C4-2B (cell line): ENCODE measurements at regions not wholly inside any gene's neighbourhood (a gene's known extent, or its start where the extent isn't known, plus 50 kb on each side); places are given as distances from the start of the nearest gene placed in this dataset.

ENCODE experiments used
- ZFX ChIP-seq: fragments of 450-650 bp; IDR thresholded peaks from 2 replicates; pipeline ENCODE4 v1.6.1; 2017
- TF ChIP-seq, protein P1 (sequence below): fragments of 450-650 bp; conservative IDR thresholded peaks from 2 replicates; pipeline ENCODE4 v1.5.1; 2017; ENCODE audit warnings: mild to moderate bottlenecking

DNA sequence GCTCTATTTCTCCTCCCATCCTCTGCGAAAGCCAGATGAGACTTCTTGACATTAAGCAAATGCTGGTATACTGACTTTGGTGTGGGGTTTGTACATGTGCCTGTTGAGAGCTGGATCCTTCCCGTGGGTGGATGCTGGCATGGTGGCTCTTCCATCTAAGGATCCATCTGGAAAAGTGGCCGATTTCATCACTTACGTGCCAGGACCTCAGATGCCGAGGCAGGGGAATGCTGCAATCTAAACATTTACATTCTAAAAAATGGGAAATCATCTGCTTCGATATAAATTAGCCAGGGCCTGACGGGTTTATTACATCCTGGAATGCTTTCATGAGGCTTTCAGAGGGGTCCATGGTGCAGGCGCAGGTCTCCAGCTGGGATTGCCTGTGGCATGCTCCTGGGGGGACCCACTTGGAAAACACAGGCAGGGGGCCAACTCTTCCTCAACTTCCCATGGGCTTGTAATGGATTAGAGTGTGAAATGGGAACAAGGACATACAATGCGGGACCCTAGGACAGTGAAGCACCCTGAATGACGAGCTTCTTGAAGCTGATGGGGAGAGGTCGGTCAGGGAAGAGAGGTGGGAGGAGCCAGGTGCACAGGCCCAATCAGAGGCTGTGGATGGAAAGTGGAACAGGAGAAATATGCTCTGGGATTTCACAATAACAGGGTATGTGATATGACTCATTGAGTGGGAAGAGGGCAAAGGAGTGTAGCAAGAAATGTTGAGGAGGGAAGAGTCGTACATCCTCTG is 105.5 kb upstream of the PITX1 start:
- TF ChIP-seq, protein P1, sequence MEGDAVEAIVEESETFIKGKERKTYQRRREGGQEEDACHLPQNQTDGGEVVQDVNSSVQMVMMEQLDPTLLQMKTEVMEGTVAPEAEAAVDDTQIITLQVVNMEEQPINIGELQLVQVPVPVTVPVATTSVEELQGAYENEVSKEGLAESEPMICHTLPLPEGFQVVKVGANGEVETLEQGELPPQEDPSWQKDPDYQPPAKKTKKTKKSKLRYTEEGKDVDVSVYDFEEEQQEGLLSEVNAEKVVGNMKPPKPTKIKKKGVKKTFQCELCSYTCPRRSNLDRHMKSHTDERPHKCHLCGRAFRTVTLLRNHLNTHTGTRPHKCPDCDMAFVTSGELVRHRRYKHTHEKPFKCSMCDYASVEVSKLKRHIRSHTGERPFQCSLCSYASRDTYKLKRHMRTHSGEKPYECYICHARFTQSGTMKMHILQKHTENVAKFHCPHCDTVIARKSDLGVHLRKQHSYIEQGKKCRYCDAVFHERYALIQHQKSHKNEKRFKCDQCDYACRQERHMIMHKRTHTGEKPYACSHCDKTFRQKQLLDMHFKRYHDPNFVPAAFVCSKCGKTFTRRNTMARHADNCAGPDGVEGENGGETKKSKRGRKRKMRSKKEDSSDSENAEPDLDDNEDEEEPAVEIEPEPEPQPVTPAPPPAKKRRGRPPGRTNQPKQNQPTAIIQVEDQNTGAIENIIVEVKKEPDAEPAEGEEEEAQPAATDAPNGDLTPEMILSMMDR = no peak
- no peak for TF ChIP-seq ZFX
